ENCODE measurements at regions not wholly inside any gene's neighbourhood (a gene's known extent, or its start where the extent isn't known, plus 50 kb on each side); places are given as distances from the start of the nearest gene placed in this dataset.

DNA sequence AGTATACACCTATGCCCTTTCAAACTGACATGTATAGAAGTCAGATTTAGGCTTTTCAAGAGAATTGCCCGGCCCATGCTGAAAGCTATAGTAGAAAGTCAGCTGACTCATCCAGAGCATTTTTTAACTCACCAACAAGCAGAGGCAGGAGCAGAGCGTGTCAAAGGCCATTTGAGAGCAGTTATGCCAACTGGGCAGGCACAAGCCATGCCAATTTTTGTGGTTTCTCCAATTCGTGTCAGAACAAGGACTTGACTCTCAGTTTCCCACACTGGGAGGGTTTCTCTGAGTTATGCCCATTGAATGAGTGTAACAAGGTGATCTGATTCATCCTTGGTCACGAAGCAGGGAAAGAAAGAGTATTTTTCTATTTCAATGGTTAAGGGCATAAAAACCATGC is 403.3 kb upstream of the THBS1 start:
- DNase-seq (no peak), ATAC-seq (no peak)
- no peaks in the 10 kb centered on the region for H3K9me3 ChIP-seq
- in situ Hi-C loops (cut with MboI; ENCODE audit: low sequenced_read_pairs in 4 of 4) = no loop called here
- no peak overlapping the region for H3K27ac ChIP-seq
- H3K4me3 ChIP-seq = no peak overlapping the region
- H3K36me3 ChIP-seq = no peaks in the 10 kb centered on the region
- H3K4me1 ChIP-seq = no peaks in the 10 kb centered on the region
- no peaks in the 10 kb centered on the region for H3K27me3 ChIP-seq
- TF ChIP-seq POLR2A (IDR thresholded peaks at IDR 0.05) (no peak), CTCF (IDR thresholded peaks at IDR 0.05 in 4 of 5, conservative IDR thresholded peaks at IDR 0.05 in 1 of 5) (no peak)
- intact Hi-C loops (cut with DNase I; ENCODE audit: low total_unique reads) = no loop called here

DNA sequence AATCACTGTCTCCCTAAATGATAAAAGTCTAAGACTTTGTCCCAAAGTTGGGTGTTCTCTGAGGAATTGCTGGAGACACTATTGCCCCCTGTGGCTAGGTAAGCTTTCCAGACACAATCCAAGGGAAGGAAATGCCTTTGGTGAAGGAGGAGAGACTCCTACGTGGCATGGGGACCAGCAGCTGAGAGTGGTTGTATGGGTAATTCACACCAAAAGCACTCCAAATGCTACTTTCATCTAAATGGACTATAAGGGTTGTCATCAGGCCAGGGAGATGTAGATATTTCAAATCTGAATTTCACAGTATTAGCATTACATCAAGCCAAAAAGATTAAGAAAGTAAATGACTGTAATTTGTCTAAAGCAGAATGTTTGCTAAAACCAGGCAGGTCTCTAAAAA is 400.8 kb upstream of the THBS1 start:
- TF ChIP-seq CTCF (IDR thresholded peaks at IDR 0.05 in 4 of 5, conservative IDR thresholded peaks at IDR 0.05 in 1 of 5) (no peak), POLR2A (IDR thresholded peaks at IDR 0.05) (no peak)
- intact Hi-C loops (cut with DNase I; ENCODE audit: low total_unique reads) (no loop called here), in situ Hi-C loops (cut with MboI; ENCODE audit: low sequenced_read_pairs in 4 of 4) (no loop called here)
- H3K4me3 ChIP-seq = no peak overlapping the region
- H3K9me3 ChIP-seq = no peaks in the 10 kb centered on the region
- no peak overlapping the region for H3K27ac ChIP-seq
- DNase-seq (no peak), ATAC-seq (no peak)
- no peaks in the 10 kb centered on the region for H3K27me3 ChIP-seq
- H3K36me3 ChIP-seq = no peaks in the 10 kb centered on the region
- H3K4me1 ChIP-seq = no peaks in the 10 kb centered on the region

DNA sequence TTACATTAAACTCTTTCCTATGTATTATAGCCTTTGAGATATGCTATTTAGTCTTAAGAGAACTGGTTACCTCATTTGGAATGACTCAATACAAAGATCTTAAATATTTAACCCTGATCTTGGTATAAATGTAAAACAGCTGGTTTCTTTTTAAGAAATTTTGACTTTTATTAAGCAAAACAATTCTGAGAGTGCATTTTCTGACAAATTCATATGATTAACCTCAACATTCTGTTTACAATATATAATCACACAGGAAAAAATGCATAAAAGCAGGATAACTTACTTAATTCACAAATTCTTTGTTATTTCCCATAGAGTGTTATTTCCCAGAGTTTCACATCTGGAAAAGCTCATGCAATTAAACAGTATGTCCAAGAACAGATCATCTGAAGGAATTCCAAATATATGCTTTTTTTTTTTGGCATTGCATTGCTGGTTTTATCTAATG is 400.4 kb upstream of the THBS1 start:
- in situ Hi-C loops (cut with MboI; ENCODE audit: low sequenced_read_pairs in 4 of 4) = no loop called here
- no peak overlapping the region for H3K27ac ChIP-seq

DNA sequence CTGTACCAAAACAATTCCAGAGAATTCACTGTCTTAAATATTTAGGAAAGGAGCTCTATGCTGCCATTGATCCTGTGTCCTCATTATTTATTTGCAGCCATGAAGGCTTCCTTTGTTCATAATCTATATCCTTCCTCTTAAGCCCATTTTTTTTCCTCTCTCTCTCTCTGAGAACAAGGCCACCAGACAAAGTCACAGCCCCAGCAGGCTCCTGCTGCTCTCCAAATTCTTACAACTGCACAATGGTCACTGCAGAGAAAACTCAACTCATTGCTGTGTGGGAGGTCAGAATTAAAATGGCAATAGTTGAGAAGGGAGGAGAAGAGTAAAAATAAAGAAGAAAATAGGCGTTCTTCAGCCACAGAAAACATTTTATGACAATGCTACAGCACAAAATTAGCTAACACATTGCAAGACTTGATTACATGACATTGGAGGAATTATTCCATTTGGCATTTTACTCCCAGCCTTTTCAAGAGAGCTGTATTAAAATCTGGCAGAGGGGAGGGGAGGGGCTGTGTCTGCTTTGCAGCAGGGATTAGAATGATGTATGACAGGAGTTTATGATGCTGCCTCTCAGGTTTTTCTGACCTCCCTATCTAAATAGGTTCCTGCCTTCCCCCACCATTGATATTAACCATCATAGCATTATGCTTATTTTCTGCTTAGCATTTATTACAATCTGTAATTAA is 399.7 kb upstream of the THBS1 start:
- Histone ChIP-seq H3K36me3 (no peaks in the 10 kb centered on the region), H3K4me1 (no peaks in the 10 kb centered on the region), H3K27me3 (no peaks in the 10 kb centered on the region), H3K9me3 (no peaks in the 10 kb centered on the region), H3K27ac (no peak overlapping the region), H3K4me3 (no peak overlapping the region)
- DNase-seq = no peak
- ATAC-seq = no peak
- in situ Hi-C loops (cut with MboI; ENCODE audit: low sequenced_read_pairs in 4 of 4) = no loop called here
- intact Hi-C loops (cut with DNase I; ENCODE audit: low total_unique reads) = no loop called here
- TF ChIP-seq CTCF (IDR thresholded peaks at IDR 0.05 in 4 of 5, conservative IDR thresholded peaks at IDR 0.05 in 1 of 5) (no peak), POLR2A (IDR thresholded peaks at IDR 0.05) (no peak)

More for the DNA sequence above, 400.4 kb upstream of the THBS1 start:
- no peak for DNase-seq
- intact Hi-C loops (cut with DNase I; ENCODE audit: low total_unique reads) = no loop called here
- no peak overlapping the region for H3K4me3 ChIP-seq
- no peaks in the 10 kb centered on the region for H3K9me3 ChIP-seq
- no peak for ATAC-seq
- TF ChIP-seq CTCF (IDR thresholded peaks at IDR 0.05 in 4 of 5, conservative IDR thresholded peaks at IDR 0.05 in 1 of 5) (no peak), POLR2A (IDR thresholded peaks at IDR 0.05) (no peak)
- no peaks in the 10 kb centered on the region for H3K36me3 ChIP-seq
- no peaks in the 10 kb centered on the region for H3K4me1 ChIP-seq
- no peaks in the 10 kb centered on the region for H3K27me3 ChIP-seq

DNA sequence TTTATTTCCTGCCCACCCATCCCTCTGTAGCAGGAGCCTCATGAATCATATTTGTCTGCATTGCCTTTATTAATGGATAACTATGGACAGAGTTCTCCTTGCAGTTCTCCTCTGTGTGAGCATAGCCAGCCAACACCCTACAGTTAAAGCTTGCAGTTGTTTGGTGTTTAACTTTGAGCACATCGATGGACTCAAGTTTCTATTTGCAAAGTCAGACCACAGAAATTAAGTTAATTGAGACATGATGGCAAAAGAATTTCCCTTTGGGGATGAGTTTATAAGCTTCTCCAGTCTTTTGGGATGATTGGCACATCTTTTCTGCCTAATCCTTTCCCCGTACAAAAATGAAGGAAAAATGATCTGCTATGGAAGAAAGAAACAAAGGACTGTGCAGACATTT is 398.9 kb upstream of the THBS1 start:
- no peaks in the 10 kb centered on the region for H3K27me3 ChIP-seq
- DNase-seq = no peak
- TF ChIP-seq POLR2A (IDR thresholded peaks at IDR 0.05) (no peak), CTCF (IDR thresholded peaks at IDR 0.05 in 4 of 5, conservative IDR thresholded peaks at IDR 0.05 in 1 of 5) (no peak)
- H3K9me3 ChIP-seq = no peaks in the 10 kb centered on the region
- ATAC-seq = no peak
- no peak overlapping the region for H3K27ac ChIP-seq
- H3K4me1 ChIP-seq = no peaks in the 10 kb centered on the region
- H3K4me3 ChIP-seq = no peak overlapping the region
- no peaks in the 10 kb centered on the region for H3K36me3 ChIP-seq
- in situ Hi-C loops (cut with MboI; ENCODE audit: low sequenced_read_pairs in 4 of 4) = no loop called here
- intact Hi-C loops (cut with DNase I; ENCODE audit: low total_unique reads) = no loop called here
